GM12878 (cell line): ENCODE measurements at regions not wholly inside any gene's neighbourhood (a gene's known extent, or its start where the extent isn't known, plus 50 kb on each side); places are given as distances from the start of the nearest gene placed in this dataset.
"Not testable (repeated sequence)": the region's sequence is repeated elsewhere in the genome, so short reads cannot be mapped to it uniquely, and the experiment has no call there.

ENCODE experiments used
- ATAC-seq: fragments of 200-7000 bp; cut with Tn5 transposase; 3 replicates; pipeline ENCODE4 v1.9.1; 2020; ENCODE audit warnings: mild to moderate bottlenecking, moderate library complexity
- BruUV-seq: library from RNA; stranded (reverse); fragments of 400-500 nt; replicated peaks from 2 replicates; lab custom pipeline; 2021; lab: Mats Ljungman, UMichigan
- CTCF ChIA-PET: fragments of 300-600 bp; sonication (Branson Sonifier 250); formaldehyde crosslinking; extraction: SDS; loops from one replicate; lab custom pipeline; 2021; ENCODE audit warnings: inconsistent platforms; lab: Yijun Ruan, JAX
- POLR2A ChIA-PET: fragments of 350-600 bp; formaldehyde crosslinking; extraction: SDS; loops from one replicate; lab custom pipeline; 2021; ENCODE audit warnings: inconsistent platforms; lab: Charles Lee
- RAD21 ChIA-PET: fragments of 300-600 bp; sonication (Branson Sonifier 250); formaldehyde crosslinking; loops from one replicate; lab custom pipeline; 2023; ENCODE audit warnings: antibody characterized with exemption; ENCODE audit not compliant: unreplicated experiment; lab: Charles Lee
- SMC1A ChIA-PET: fragments of 300-600 bp; sonication (Branson Sonifier 250); formaldehyde crosslinking; loops from one replicate; lab custom pipeline; 2023; ENCODE audit not compliant: unreplicated experiment, uncharacterized antibody; lab: Charles Lee
- DNase-seq: peaks from one replicate; pipeline ENCODE4 v3.0.0-alpha.2; 2011; ENCODE audit warnings: low read depth, low spot score
- FAIRE-seq: peaks from 3 replicates; lab custom pipeline; 2011; peaks lifted over from hg19 to GRCh38; lab: Jason Lieb, UNC
- H2AFZ ChIP-seq: 2 replicates; pipeline ENCODE4 v1.6.0; 2011; ENCODE audit warnings: low read depth, low read length, control low read depth; ENCODE audit not compliant: control insufficient read depth
- H3K27ac ChIP-seq: 2 replicates; pipeline ENCODE4 v1.5.1; 2011; ENCODE audit warnings: control low read depth; ENCODE audit not compliant: control insufficient read depth, insufficient read depth
- H3K27me3 ChIP-seq, 2 experiments: replicated peaks in 1 of 2; 2 replicates each; pipeline versions ENCODE4 v1.6.0 to v1.6.1; 2011; ENCODE audit warnings: low read length in 1 of 2; ENCODE audit not compliant: control insufficient read depth in 2 of 2, insufficient read depth in 2 of 2
- H3K36me3 ChIP-seq, 2 experiments: 2 replicates each; pipeline ENCODE4 v1.5.1; 2011; ENCODE audit warnings: low read length in 1 of 2; ENCODE audit not compliant: control insufficient read depth in 2 of 2, insufficient read depth in 2 of 2
- H3K4me1 ChIP-seq: 2 replicates; pipeline ENCODE4 v1.6.1; 2011; ENCODE audit warnings: mild to moderate bottlenecking, low read length, moderate library complexity, mixed read lengths; ENCODE audit not compliant: control insufficient read depth, insufficient read depth
- H3K4me2 ChIP-seq: 2 replicates; pipeline ENCODE4 v1.6.0; 2011; ENCODE audit warnings: control low read depth; ENCODE audit not compliant: control insufficient read depth, insufficient read depth
- H3K4me3 ChIP-seq: fragments of 200-600 bp; sonication (generic); 2 replicates; pipeline ENCODE4 v1.5.1; 2016
- H3K79me2 ChIP-seq: 2 replicates; pipeline ENCODE4 v1.6.0; 2011; ENCODE audit warnings: low read length; ENCODE audit not compliant: control insufficient read depth, insufficient read depth
- H3K9ac ChIP-seq: 2 replicates; pipeline ENCODE4 v1.8.0; 2011; ENCODE audit warnings: low read length, control low read depth, mixed read lengths; ENCODE audit not compliant: control insufficient read depth, insufficient read depth
- H3K9me3 ChIP-seq: replicated peaks from 3 replicates; pipeline ENCODE4 v1.5.1; 2011; ENCODE audit warnings: mild to moderate bottlenecking, low read length; ENCODE audit not compliant: control insufficient read depth, insufficient read depth
- H4K20me1 ChIP-seq: 2 replicates; pipeline ENCODE4 v1.6.0; 2011; ENCODE audit not compliant: control insufficient read depth, insufficient read depth
- BCLAF1 ChIP-seq: fragments of 450-650 bp; IDR thresholded peaks from 2 replicates; pipeline ENCODE4 v1.6.1; 2017; ENCODE audit warnings: antibody characterized with exemption, mild to moderate bottlenecking, moderate library complexity
- MTA2 ChIP-seq: fragments of 450-650 bp; IDR thresholded peaks from 2 replicates; pipeline ENCODE4 v1.6.1; 2016; ENCODE audit warnings: low read depth, mild to moderate bottlenecking, moderate library complexity
- SMAD1 ChIP-seq: fragments of 450-650 bp; IDR thresholded peaks from 2 replicates; pipeline ENCODE4 v1.6.1; 2018; ENCODE audit warnings: mild to moderate bottlenecking, low read depth; ENCODE audit not compliant: partially characterized antibody
- YBX1 ChIP-seq: fragments of 450-650 bp; IDR thresholded peaks from 2 replicates; pipeline ENCODE4 v1.6.1; 2016; ENCODE audit warnings: antibody characterized with exemption
- WGBS: methylation state at CpG from one replicate; pipeline ENCODE4 v1.1.6; 2016; ENCODE audit warnings: low lambda C conversion rate; ENCODE audit not compliant: insufficient replicate concordance, insufficient coverage; ENCODE audit errors: missing lambda C conversion rate; 5-methylcytosine and 5-hydroxymethylcytosine counted together
- in situ Hi-C: fragments of 300-500 bp; cut with MboI; formaldehyde crosslinking; loops from 9 replicates; pipeline ENCODE4 v1.14.3; 2018; ENCODE audit warnings: mixed read lengths
- intact Hi-C: fragments of 100-400 bp; cut with micrococcal nuclease; formaldehyde crosslinking; loops from one replicate; pipeline ENCODE4 v1.14.2; 2022; ENCODE audit not compliant: unreplicated experiment
- TF ChIP-seq, protein P1 (sequence below): fragments of 450-650 bp; formaldehyde crosslinking; IDR thresholded peaks from 2 replicates; pipeline ENCODE4 v1.4.0; 2022; ENCODE audit warnings: mild to moderate bottlenecking, moderate library complexity

- no peak for TF ChIP-seq MTA2
- no peak for TF ChIP-seq BCLAF1
These were observed 684.7 kb downstream of the METTL15 start (continued) for GRCh38 chr11:28792856-28793255.

GRCh38 chr11:28787897-28788296, 679.7 kb downstream of the METTL15 start:
- H3K27ac ChIP-seq, DNase-seq, H3K9me3 ChIP-seq, H3K4me2 ChIP-seq, POLR2A ChIA-PET, in situ Hi-C loops, H3K27me3 ChIP-seq, H4K20me1 ChIP-seq, RAD21 ChIA-PET, SMC1A ChIA-PET, H3K9ac ChIP-seq, H3K79me2 ChIP-seq, intact Hi-C loops, FAIRE-seq, ATAC-seq, CTCF ChIA-PET, H2AFZ ChIP-seq, H3K4me1 ChIP-seq, H3K36me3 ChIP-seq, BruUV-seq, H3K4me3 ChIP-seq: not testable (repeated sequence)
- 3% methylated on average over 2 of the region's 2 CpGs for WGBS

- no peak overlapping the region for H3K9ac ChIP-seq
- H4K20me1 ChIP-seq, result no peaks in the 10 kb centered on the region
- no peak for FAIRE-seq
- no peak for DNase-seq
- no peak overlapping the region for H2AFZ ChIP-seq
- ATAC-seq, result no peak
- CTCF ChIA-PET, result no interaction called here
- H3K4me2 ChIP-seq, result no peak overlapping the region
- SMC1A ChIA-PET, result no interaction called here
- H3K36me3 ChIP-seq, result no peaks in the 10 kb centered on the region
- RAD21 ChIA-PET, result no interaction called here
- no peaks in the 10 kb centered on the region for H3K9me3 ChIP-seq
- POLR2A ChIA-PET, result interaction anchor here (0.7 kb wide), 1 partner anchor 324 kb away, joined by 5 read pairs; no protein-coding TSS in a partner anchor
- in situ Hi-C loops, result no loop called here
- 52% methylated on average over 6 of the region's 6 CpGs for WGBS
- H3K27me3 ChIP-seq, result no peaks in the 10 kb centered on the region
- no TSS peak for BruUV-seq
- H3K27ac ChIP-seq, result no peak overlapping the region
- H3K79me2 ChIP-seq, result no peaks in the 10 kb centered on the region
- intact Hi-C loops, result no loop called here
- no peaks in the 10 kb centered on the region for H3K4me1 ChIP-seq
- no peak overlapping the region for H3K4me3 ChIP-seq
- TF ChIP-seq YBX1 (no peak), SMAD1 (no peak)
- TF ChIP-seq, protein P1, sequence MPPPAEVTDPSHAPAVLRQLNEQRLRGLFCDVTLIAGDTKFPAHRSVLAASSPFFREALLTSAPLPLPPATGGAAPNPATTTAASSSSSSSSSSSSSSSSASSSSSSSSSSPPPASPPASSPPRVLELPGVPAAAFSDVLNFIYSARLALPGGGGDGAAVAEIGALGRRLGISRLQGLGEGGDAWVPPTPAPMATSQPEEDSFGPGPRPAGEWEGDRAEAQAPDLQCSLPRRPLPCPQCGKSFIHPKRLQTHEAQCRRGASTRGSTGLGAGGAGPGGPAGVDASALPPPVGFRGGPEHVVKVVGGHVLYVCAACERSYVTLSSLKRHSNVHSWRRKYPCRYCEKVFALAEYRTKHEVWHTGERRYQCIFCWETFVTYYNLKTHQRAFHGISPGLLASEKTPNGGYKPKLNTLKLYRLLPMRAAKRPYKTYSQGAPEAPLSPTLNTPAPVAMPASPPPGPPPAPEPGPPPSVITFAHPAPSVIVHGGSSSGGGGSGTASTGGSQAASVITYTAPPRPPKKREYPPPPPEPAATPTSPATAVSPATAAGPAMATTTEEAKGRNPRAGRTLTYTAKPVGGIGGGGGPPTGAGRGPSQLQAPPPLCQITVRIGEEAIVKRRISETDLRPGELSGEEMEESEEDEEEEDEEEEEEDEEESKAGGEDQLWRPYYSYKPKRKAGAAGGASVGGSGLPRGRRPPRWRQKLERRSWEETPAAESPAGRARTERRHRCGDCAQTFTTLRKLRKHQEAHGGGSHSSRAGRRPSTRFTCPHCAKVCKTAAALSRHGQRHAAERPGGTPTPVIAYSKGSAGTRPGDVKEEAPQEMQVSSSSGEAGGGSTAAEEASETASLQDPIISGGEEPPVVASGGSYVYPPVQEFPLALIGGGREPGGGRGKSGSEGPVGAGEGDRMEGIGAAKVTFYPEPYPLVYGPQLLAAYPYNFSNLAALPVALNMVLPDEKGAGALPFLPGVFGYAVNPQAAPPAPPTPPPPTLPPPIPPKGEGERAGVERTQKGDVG (CRISPR knock-in tag), result no peak
These were observed 668.9 kb downstream of the METTL15 start for GRCh38 chr11:28777126-28777525.
